Activated gamma-delta T cell treated with Interleukin-2 at 50 U/mL for 16 hours (primary cell): ENCODE measurements at regions not wholly inside any gene's neighbourhood (a gene's known extent, or its start where the extent isn't known, plus 50 kb on each side); places are given as distances from the start of the nearest gene placed in this dataset.
"Not testable (repeated sequence)": the region's sequence is repeated elsewhere in the genome, so short reads cannot be mapped to it uniquely, and the experiment has no call there.

Source experiments
- DNase-seq: peaks from one replicate; pipeline ENCODE4 v3.0.0-alpha.2; 2020

GRCh38 chr10:118805146-118805545, 50.4 kb upstream of the CACUL1 start:
- no peak for DNase-seq

GRCh38 chr10:118807512-118808305, 52.9 kb upstream of the CACUL1 start:
- DNase-seq, result no peak

GRCh38 chr10:118808601-118809356, 54.0 kb upstream of the CACUL1 start:
- no peak for DNase-seq

GRCh38 chr10:118809357-118810220, 54.8 kb upstream of the CACUL1 start:
- DNase-seq, result no peak

GRCh38 chr10:118810796-118811505, 56.2 kb upstream of the CACUL1 start:
- DNase-seq, result no peak

GRCh38 chr10:118811675-118812392, 57.1 kb upstream of the CACUL1 start:
- no peak for DNase-seq

- DNase-seq, result no peak
Measured at GRCh38 chr10:118812393-118812740, 57.6 kb upstream of the CACUL1 start.

GRCh38 chr10:118813001-118813400, 58.2 kb upstream of the CACUL1 start:
- not testable (repeated sequence) for DNase-seq

GRCh38 chr10:118816471-118817168, 61.9 kb upstream of the CACUL1 start:
- no peak for DNase-seq

- DNase-seq, result no peak
Measured at GRCh38 chr10:118817328-118818068, 62.7 kb upstream of the CACUL1 start.

- DNase-seq, result no peak
Measured at GRCh38 chr10:118818621-118819221, 64.0 kb upstream of the CACUL1 start.

- no peak for DNase-seq
Measured at GRCh38 chr10:118820326-118821116, 65.8 kb upstream of the CACUL1 start.

GRCh38 chr10:118823256-118823907, 68.6 kb upstream of the CACUL1 start:
- no peak for DNase-seq

GRCh38 chr10:118827053-118827452, 72.3 kb upstream of the CACUL1 start:
- DNase-seq, result no peak

- DNase-seq, result no peak
Measured at GRCh38 chr10:118827466-118828155, 72.8 kb upstream of the CACUL1 start.

- DNase-seq, result no peak
Measured at GRCh38 chr10:118832241-118832651, 77.5 kb upstream of the CACUL1 start.

GRCh38 chr10:118834370-118834769, 79.6 kb upstream of the CACUL1 start:
- not testable (repeated sequence) for DNase-seq

- no peak for DNase-seq
Measured at GRCh38 chr10:118835682-118836326, 81.0 kb upstream of the CACUL1 start.
